NT2/D1 (cell line): ENCODE measurements at regions not wholly inside any gene's neighbourhood (a gene's known extent, or its start where the extent isn't known, plus 50 kb on each side); places are given as distances from the start of the nearest gene placed in this dataset.

ENCODE experiments used
- SUZ12 ChIP-seq: IDR thresholded peaks from 2 replicates; pipeline ENCODE4 v1.6.1; 2011; ENCODE audit not compliant: insufficient read length, insufficient read depth; ENCODE audit errors: extremely low read depth
- YY1 ChIP-seq: IDR thresholded peaks from 2 replicates; pipeline ENCODE4 v1.6.1; 2011; ENCODE audit not compliant: insufficient read length, insufficient read depth
- ZNF274 ChIP-seq: IDR thresholded peaks from 2 replicates; pipeline ENCODE4 v1.6.1; 2011; ENCODE audit warnings: mild to moderate bottlenecking, low read depth, low read length

DNA sequence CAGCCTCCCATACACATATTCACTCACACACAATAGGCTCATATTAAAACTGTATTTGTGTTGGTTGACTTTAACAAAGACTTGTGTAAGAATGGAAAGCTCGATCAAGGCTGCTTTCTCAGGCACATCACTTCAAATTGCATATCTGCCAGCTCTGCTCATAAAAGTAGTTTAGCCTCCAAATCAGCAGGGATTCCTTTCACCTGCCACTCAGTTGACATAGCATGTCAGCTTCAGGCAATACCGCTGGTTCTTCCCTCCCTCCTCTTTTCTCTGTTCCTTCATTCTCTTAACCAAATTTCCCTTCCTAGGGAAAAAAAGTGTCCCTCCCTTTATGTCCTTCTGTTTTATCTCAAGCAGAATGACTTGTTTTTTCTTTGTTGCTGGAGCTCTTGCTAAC is 450.4 kb upstream of the LARGE1 start:
- TF ChIP-seq ZNF274 (no peak), SUZ12 (no peak), YY1 (no peak)
